K562 (cell line): ENCODE measurements at regions not wholly inside any gene's neighbourhood (a gene's known extent, or its start where the extent isn't known, plus 50 kb on each side); places are given as distances from the start of the nearest gene placed in this dataset.
A peak's percentile ranks its signal among the peaks of the same experiment; 100 is the strongest.
"Not testable (repeated sequence)": the region's sequence is repeated elsewhere in the genome, so short reads cannot be mapped to it uniquely, and the experiment has no call there.

Source experiments
- ESRRA ChIP-seq: fragments of 450-650 bp; IDR thresholded peaks from 2 replicates; pipeline ENCODE4 v1.6.1; 2014; ENCODE audit warnings: low read depth, mild to moderate bottlenecking, moderate library complexity, borderline replicate concordance
- FOXJ2 ChIP-seq: fragments of 200-800 bp; sonication (Bioruptor generic); IDR thresholded peaks from 2 replicates; pipeline ENCODE4 v1.6.1; 2016; ENCODE audit warnings: missing genetic modification characterization, missing compliant biosample characterization
- JUN ChIP-seq, 2 experiments: sonication (generic) in 1 of 2; formaldehyde crosslinking in 1 of 2; IDR thresholded peaks; 2 replicates each; pipeline versions ENCODE4 v1.6.1 to v1.8.0; 2012 to 2022; ENCODE audit warnings: borderline replicate concordance in 2 of 2, mild to moderate bottlenecking in 2 of 2, improper control_type of control experiment in 1 of 2, low read depth in 1 of 2, low read length in 1 of 2, missing genetic modification reagents in 1 of 2
- JUNB ChIP-seq: fragments of 450-650 bp; formaldehyde crosslinking; conservative IDR thresholded peaks from 2 replicates; pipeline ENCODE4 v1.4.0; 2020; ENCODE audit warnings: mild to moderate bottlenecking
- MYC ChIP-seq, 2 experiments: fragments of 250-450 bp in 1 of 2; sonication (Bioruptor Pico) in 1 of 2; IDR thresholded peaks; 2 replicates each; pipeline versions ENCODE4 v1.5.1 to v1.6.1; 2012 to 2021; ENCODE audit warnings: low read depth in 2 of 2, borderline replicate concordance in 1 of 2, improper control_type of control experiment in 1 of 2, low read length in 1 of 2, mild to moderate bottlenecking in 1 of 2, moderate library complexity in 1 of 2
- NFRKB ChIP-seq: fragments of 450-650 bp; IDR thresholded peaks from 2 replicates; pipeline ENCODE4 v1.6.1; 2016; ENCODE audit warnings: low read depth
- NR2C1 ChIP-seq, 2 experiments: fragments of 450-650 bp; IDR thresholded peaks; 2 replicates each; pipeline ENCODE4 v1.6.1; 2017; ENCODE audit warnings: mild to moderate bottlenecking in 2 of 2, antibody characterized with exemption in 1 of 2, inconsistent platforms in 1 of 2, missing compliant biosample characterization in 1 of 2, missing genetic modification characterization in 1 of 2
- PTTG1 ChIP-seq: fragments of 450-650 bp; IDR thresholded peaks from 2 replicates; pipeline ENCODE4 v1.6.1; 2016; ENCODE audit warnings: low read depth, mild to moderate bottlenecking, missing genetic modification characterization, missing compliant biosample characterization
- RFX5 ChIP-seq: IDR thresholded peaks from 2 replicates; pipeline ENCODE4 v1.6.1; 2011; ENCODE audit warnings: low read depth, mild to moderate bottlenecking, improper control_type of control experiment, low read length
- SP1 ChIP-seq: sonication (generic); formaldehyde crosslinking; IDR thresholded peaks from 2 replicates; pipeline ENCODE4 v1.8.1; 2022; ENCODE audit warnings: mild to moderate bottlenecking, missing genetic modification reagents
- TAF9B ChIP-seq: fragments of 450-650 bp; IDR thresholded peaks from 2 replicates; pipeline ENCODE4 v1.6.1; 2018; ENCODE audit warnings: mild to moderate bottlenecking; ENCODE audit not compliant: partially characterized antibody
- TBL1XR1 ChIP-seq, 2 experiments: IDR thresholded peaks; 2 replicates each; pipeline ENCODE4 v1.6.1; 2012; ENCODE audit warnings: improper control_type of control experiment in 2 of 2, low read length in 2 of 2, mild to moderate bottlenecking in 1 of 2
- ZC3H11A ChIP-seq: IDR thresholded peaks from 2 replicates; pipeline ENCODE4 v1.6.1; 2012; ENCODE audit warnings: low read depth, low read length, improper control_type of control experiment
- TF ChIP-seq, protein P1 (sequence below), 2 experiments: fragments of 450-650 bp in 1 of 2; sonication (generic) in 1 of 2; formaldehyde crosslinking in 1 of 2; IDR thresholded peaks; 2 replicates each; pipeline versions ENCODE4 v1.7.1 to v1.9.0; 2016 to 2022; ENCODE audit warnings: inconsistent platforms in 1 of 2, mild to moderate bottlenecking in 1 of 2, missing genetic modification reagents in 1 of 2
- TF ChIP-seq, protein P2 (sequence below): fragments of 450-650 bp; IDR thresholded peaks from 2 replicates; pipeline ENCODE4 v1.6.1; 2014; ENCODE audit warnings: low read depth, mild to moderate bottlenecking, moderate library complexity, borderline replicate concordance

DNA sequence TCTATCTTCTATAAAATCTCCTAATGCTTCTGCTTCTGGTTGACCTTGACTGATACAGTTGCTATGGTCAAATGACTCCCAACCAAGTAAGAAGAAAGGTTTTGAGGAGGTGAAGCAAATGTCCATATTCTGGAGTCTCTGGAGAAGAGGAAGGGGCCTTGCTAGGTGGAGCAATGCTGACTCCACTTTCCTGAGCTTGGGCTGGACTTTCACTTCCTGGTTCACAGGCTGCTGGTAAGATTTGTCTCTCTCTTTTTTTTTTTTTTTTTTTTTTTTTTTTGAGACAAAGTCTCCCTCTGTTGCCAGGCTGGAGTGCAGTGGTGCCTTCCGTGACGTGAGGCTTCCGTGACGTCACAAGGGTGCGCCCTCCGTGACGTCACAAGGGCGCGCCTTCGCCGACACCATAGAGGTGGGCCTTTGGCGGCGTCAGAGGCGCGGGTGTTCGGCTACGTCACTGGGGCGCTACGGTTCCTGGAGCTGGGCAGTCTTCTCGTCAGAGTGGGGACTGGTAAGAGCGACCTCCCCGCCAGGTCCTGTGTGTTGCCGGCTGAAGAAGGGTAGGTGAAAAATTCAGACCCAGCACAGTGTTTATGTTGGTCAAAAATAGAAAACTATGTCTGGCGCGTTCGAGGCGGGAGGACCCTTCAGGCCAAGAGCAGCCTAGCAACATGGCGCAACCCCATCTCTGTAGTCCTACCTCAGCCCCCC is 93.7 kb upstream of the METTL14 start (continued):
- TF ChIP-seq, protein P1, sequence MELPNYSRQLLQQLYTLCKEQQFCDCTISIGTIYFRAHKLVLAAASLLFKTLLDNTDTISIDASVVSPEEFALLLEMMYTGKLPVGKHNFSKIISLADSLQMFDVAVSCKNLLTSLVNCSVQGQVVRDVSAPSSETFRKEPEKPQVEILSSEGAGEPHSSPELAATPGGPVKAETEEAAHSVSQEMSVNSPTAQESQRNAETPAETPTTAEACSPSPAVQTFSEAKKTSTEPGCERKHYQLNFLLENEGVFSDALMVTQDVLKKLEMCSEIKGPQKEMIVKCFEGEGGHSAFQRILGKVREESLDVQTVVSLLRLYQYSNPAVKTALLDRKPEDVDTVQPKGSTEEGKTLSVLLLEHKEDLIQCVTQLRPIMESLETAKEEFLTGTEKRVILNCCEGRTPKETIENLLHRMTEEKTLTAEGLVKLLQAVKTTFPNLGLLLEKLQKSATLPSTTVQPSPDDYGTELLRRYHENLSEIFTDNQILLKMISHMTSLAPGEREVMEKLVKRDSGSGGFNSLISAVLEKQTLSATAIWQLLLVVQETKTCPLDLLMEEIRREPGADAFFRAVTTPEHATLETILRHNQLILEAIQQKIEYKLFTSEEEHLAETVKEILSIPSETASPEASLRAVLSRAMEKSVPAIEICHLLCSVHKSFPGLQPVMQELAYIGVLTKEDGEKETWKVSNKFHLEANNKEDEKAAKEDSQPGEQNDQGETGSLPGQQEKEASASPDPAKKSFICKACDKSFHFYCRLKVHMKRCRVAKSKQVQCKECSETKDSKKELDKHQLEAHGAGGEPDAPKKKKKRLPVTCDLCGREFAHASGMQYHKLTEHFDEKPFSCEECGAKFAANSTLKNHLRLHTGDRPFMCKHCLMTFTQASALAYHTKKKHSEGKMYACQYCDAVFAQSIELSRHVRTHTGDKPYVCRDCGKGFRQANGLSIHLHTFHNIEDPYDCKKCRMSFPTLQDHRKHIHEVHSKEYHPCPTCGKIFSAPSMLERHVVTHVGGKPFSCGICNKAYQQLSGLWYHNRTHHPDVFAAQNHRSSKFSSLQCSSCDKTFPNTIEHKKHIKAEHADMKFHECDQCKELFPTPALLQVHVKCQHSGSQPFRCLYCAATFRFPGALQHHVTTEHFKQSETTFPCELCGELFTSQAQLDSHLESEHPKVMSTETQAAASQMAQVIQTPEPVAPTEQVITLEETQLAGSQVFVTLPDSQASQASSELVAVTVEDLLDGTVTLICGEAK (IDR thresholded peaks at IDR 0.05), result peak; percentile 66
- TF ChIP-seq, protein P1 (CRISPR knock-in tag; IDR thresholded peaks at IDR 0.05), result not testable (repeated sequence)
- TF ChIP-seq ZC3H11A (peak; percentile 92; the same call in 1 of the 2 replicates), RFX5 (peak; percentile 84), PTTG1 (tag) (0 out of 2 replicates have a peak, but pooled peaks have one; percentile 17), JUNB (CRISPR knock-in tag) (peak; percentile 43; the same call in 1 of the 2 replicates), SP1 (CRISPR knock-in tag) (peak; percentile 88), JUN (IDR thresholded peaks at IDR 0.05; ENCODE audit: borderline replicate concordance, low read depth, low read length) (peak; percentile 55), NFRKB (0 out of 2 replicates have a peak, but pooled peaks have one; percentile 36), MYC (IDR thresholded peaks at IDR 0.05; ENCODE audit: low read depth, low read length) (peak; percentile 58), TAF9B (peak; percentile 47), NR2C1 (IDR thresholded peaks at IDR 0.05) (peak; percentile 89), NR2C1 (tag; IDR thresholded peaks at IDR 0.05) (peak; percentile 90), TBL1XR1 (IDR thresholded peaks at IDR 0.05; ENCODE audit: low read length in 2 of 2) (peak in 1 of 2 experiments; percentile 100; a peak in 2 of 4 replicates), FOXJ2 (tag) (peak; percentile 83), ESRRA (peak; percentile 71; the same call in 1 of the 2 replicates)
- not testable (repeated sequence) for TF ChIP-seq JUN (CRISPR knock-in tag; IDR thresholded peaks at IDR 0.05; ENCODE audit: borderline replicate concordance); MYC (CRISPR knock-in tag; IDR thresholded peaks at IDR 0.05; ENCODE audit: borderline replicate concordance, low read depth)
- TF ChIP-seq, protein P2, sequence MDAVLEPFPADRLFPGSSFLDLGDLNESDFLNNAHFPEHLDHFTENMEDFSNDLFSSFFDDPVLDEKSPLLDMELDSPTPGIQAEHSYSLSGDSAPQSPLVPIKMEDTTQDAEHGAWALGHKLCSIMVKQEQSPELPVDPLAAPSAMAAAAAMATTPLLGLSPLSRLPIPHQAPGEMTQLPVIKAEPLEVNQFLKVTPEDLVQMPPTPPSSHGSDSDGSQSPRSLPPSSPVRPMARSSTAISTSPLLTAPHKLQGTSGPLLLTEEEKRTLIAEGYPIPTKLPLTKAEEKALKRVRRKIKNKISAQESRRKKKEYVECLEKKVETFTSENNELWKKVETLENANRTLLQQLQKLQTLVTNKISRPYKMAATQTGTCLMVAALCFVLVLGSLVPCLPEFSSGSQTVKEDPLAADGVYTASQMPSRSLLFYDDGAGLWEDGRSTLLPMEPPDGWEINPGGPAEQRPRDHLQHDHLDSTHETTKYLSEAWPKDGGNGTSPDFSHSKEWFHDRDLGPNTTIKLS, result 0 out of 2 replicates have a peak, but pooled peaks have one; percentile 42
